HEK293 (cell line): ENCODE measurements at regions not wholly inside any gene's neighbourhood (a gene's known extent, or its start where the extent isn't known, plus 50 kb on each side); places are given as distances from the start of the nearest gene placed in this dataset.

ENCODE experiments used
- CTCF ChIA-PET: fragments of 350-600 bp; formaldehyde crosslinking; extraction: SDS; loops from one replicate; lab custom pipeline; 2021; ENCODE audit warnings: antibody characterized with exemption; lab: Yijun Ruan, JAX
- POLR2A ChIA-PET: fragments of 300-600 bp; formaldehyde crosslinking; extraction: SDS; loops from one replicate; lab custom pipeline; 2020; ENCODE audit warnings: antibody characterized with exemption, inconsistent platforms; lab: Yijun Ruan, JAX
- H3K27ac ChIP-seq: fragments of 200-500 bp; sonication (Bioruptor generic); 2 replicates; pipeline ENCODE4 v1.5.1; 2014; ENCODE audit warnings: low read depth, low read length, control low read depth, inconsistent platforms; ENCODE audit errors: extremely low read depth
- H3K36me3 ChIP-seq, 2 experiments: fragments of 200-500 bp in 1 of 2; sonication (Bioruptor generic) in 1 of 2; 1 replicate in 1 of 2; 2 replicates in 1 of 2; pipeline ENCODE4 v1.5.1; 2014 to 2017; ENCODE audit warnings: inconsistent platforms in 2 of 2, low read length in 2 of 2; ENCODE audit not compliant: control insufficient read depth in 2 of 2, insufficient read depth in 1 of 2
- H3K4me1 ChIP-seq: fragments of 200-500 bp; sonication (Bioruptor generic); 2 replicates; pipeline ENCODE4 v1.5.1; 2014; ENCODE audit warnings: mild to moderate bottlenecking, low read length, inconsistent platforms; ENCODE audit not compliant: control insufficient read depth, insufficient read depth
- H3K4me3 ChIP-seq: 2 replicates; pipeline ENCODE4 v1.5.1; 2011; ENCODE audit warnings: low read depth, mild to moderate bottlenecking, control low read depth, low read length, moderate library complexity
- H3K9me3 ChIP-seq: fragments of 200-500 bp; sonication (Bioruptor generic); 2 replicates; pipeline ENCODE4 v1.5.1; 2014; ENCODE audit warnings: low read depth, low read length, inconsistent platforms; ENCODE audit not compliant: control insufficient read depth, insufficient read depth
- GLI4 ChIP-seq: fragments of 450-650 bp; formaldehyde crosslinking; IDR thresholded peaks from 2 replicates; pipeline ENCODE4 v1.5.1; 2016; ENCODE audit warnings: missing biosample characterization, missing genetic modification characterization
- HOXA7 ChIP-seq: sonication (generic); formaldehyde crosslinking; IDR thresholded peaks from 2 replicates; pipeline ENCODE4 v1.8.1; 2022; ENCODE audit warnings: missing genetic modification reagents, borderline replicate concordance
- OSR2 ChIP-seq: fragments of 450-650 bp; formaldehyde crosslinking; IDR thresholded peaks from 2 replicates; pipeline ENCODE4 v1.5.1; 2016; ENCODE audit warnings: missing biosample characterization, missing genetic modification characterization
- PBX3 ChIP-seq: sonication (generic); formaldehyde crosslinking; IDR thresholded peaks from 2 replicates; pipeline ENCODE4 v1.8.1; 2022; ENCODE audit warnings: mild to moderate bottlenecking, moderate library complexity, missing genetic modification reagents
- SETDB1 ChIP-seq: IDR thresholded peaks from one replicate; pipeline ENCODE4 v1.6.1; 2017; ENCODE audit warnings: mild to moderate bottlenecking, low read length, moderate library complexity, mixed read lengths; ENCODE audit not compliant: insufficient read length
- TRIM28 ChIP-seq: IDR thresholded peaks from 2 replicates; pipeline ENCODE4 v1.6.1; 2011; ENCODE audit warnings: low read length, control low read depth, borderline replicate concordance
- WT1 ChIP-seq: fragments of 450-650 bp; formaldehyde crosslinking; IDR thresholded peaks from 2 replicates; pipeline ENCODE4 v1.5.1; 2016; ENCODE audit warnings: missing biosample characterization, missing genetic modification characterization
- YY1 ChIP-seq: fragments of 450-650 bp; formaldehyde crosslinking; IDR thresholded peaks from 2 replicates; pipeline ENCODE4 v1.5.1; 2018; ENCODE audit warnings: missing biosample characterization, missing genetic modification characterization
- ZBTB8A ChIP-seq: fragments of 450-650 bp; formaldehyde crosslinking; IDR thresholded peaks from 2 replicates; pipeline ENCODE4 v1.5.1; 2016; ENCODE audit warnings: missing biosample characterization, missing genetic modification characterization
- ZEB2 ChIP-seq: fragments of 450-650 bp; formaldehyde crosslinking; IDR thresholded peaks from 2 replicates; pipeline ENCODE4 v1.5.1; 2016; ENCODE audit warnings: missing biosample characterization, missing genetic modification characterization
- ZNF184 ChIP-seq: fragments of 450-650 bp; IDR thresholded peaks from 2 replicates; pipeline ENCODE4 v1.5.1; 2018; ENCODE audit warnings: missing biosample characterization, mild to moderate bottlenecking, missing genetic modification characterization
- ZNF24 ChIP-seq: fragments of 450-650 bp; formaldehyde crosslinking; IDR thresholded peaks from 2 replicates; pipeline ENCODE4 v1.5.1; 2016; ENCODE audit warnings: missing biosample characterization, missing genetic modification characterization
- ZNF26 ChIP-seq: fragments of 450-650 bp; formaldehyde crosslinking; IDR thresholded peaks from 2 replicates; pipeline ENCODE4 v1.5.1; 2016; ENCODE audit warnings: missing biosample characterization, missing genetic modification characterization
- ZNF530 ChIP-seq: fragments of 450-650 bp; formaldehyde crosslinking; IDR thresholded peaks from 2 replicates; pipeline ENCODE4 v1.5.1; 2016; ENCODE audit warnings: low read depth, missing biosample characterization, missing genetic modification characterization
- ZNF585B ChIP-seq: fragments of 450-650 bp; formaldehyde crosslinking; IDR thresholded peaks from 2 replicates; pipeline ENCODE4 v1.5.1; 2016; ENCODE audit warnings: missing biosample characterization, missing genetic modification characterization
- ZNF626 ChIP-seq: fragments of 450-650 bp; sonication (Bioruptor Pico); formaldehyde crosslinking; IDR thresholded peaks from 2 replicates; pipeline ENCODE4 v1.5.1; 2018; ENCODE audit warnings: missing biosample characterization, missing genetic modification characterization, inconsistent platforms
- ZNF704 ChIP-seq: fragments of 450-650 bp; formaldehyde crosslinking; IDR thresholded peaks from 2 replicates; pipeline ENCODE4 v1.5.1; 2016; ENCODE audit warnings: missing biosample characterization, missing genetic modification characterization
- ZNF777 ChIP-seq: fragments of 450-650 bp; formaldehyde crosslinking; IDR thresholded peaks from 2 replicates; pipeline ENCODE4 v1.5.1; 2017; ENCODE audit warnings: missing biosample characterization, missing genetic modification characterization, borderline replicate concordance
- ZSCAN5A ChIP-seq: fragments of 450-650 bp; formaldehyde crosslinking; IDR thresholded peaks from 2 replicates; pipeline ENCODE4 v1.5.1; 2016; ENCODE audit warnings: missing biosample characterization, missing genetic modification characterization
- TF ChIP-seq, protein P1 (sequence below): fragments of 450-650 bp; formaldehyde crosslinking; IDR thresholded peaks from 2 replicates; pipeline ENCODE4 v1.5.1; 2016; ENCODE audit warnings: missing biosample characterization, missing genetic modification characterization
- TF ChIP-seq, protein P2 (sequence below): fragments of 450-650 bp; formaldehyde crosslinking; IDR thresholded peaks from 2 replicates; pipeline ENCODE4 v1.5.1; 2016; ENCODE audit warnings: missing biosample characterization, missing genetic modification characterization, borderline replicate concordance

- H3K9me3 ChIP-seq, result no peaks in the 10 kb centered on the region
Measured at GRCh38 chr21:16678429-16679160, 834.2 kb upstream of the CXADR start.

DNA sequence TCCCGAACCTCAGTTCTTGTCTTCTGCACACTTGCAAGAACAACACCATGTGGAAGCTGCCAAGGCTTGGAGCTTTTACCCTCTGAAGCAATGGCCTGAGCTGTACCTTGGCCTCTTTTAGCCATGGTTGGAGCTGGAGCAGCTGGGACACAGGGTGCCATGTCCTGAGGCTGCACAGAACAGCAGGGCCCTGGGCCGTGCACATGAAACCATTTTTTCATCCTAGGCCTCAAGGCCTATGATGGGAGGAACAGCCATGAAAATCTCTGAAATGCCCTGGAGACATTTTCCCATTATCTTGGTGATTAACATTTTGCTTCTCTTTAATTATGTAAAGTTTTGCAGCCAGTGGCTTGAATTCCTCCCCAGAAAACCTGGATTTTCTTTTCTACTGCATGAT is 817.8 kb upstream of the CXADR start:
- H3K27ac ChIP-seq, result no peak overlapping the region
- ChIA-PET POLR2A (no interaction called here), CTCF (no interaction called here)
- no peaks in the 10 kb centered on the region for H3K36me3 ChIP-seq
- H3K9me3 ChIP-seq, result no peaks in the 10 kb centered on the region
- H3K4me1 ChIP-seq, result no peaks in the 10 kb centered on the region
- no peak overlapping the region for H3K4me3 ChIP-seq
- TF ChIP-seq ZNF26 (no peak), TRIM28 (peak; percentile 80; the same call in 1 of the 2 replicates), ZNF585B (tag by site-specific recombination) (peak; percentile 81), GLI4 (no peak), SETDB1 (peak; percentile 48)
- TF ChIP-seq, all 188 proteins: peak for 3

More at GRCh38 chr21:16678429-16679160, 834.2 kb upstream of the CXADR start:
- H3K36me3 ChIP-seq, result no peaks in the 10 kb centered on the region
- 0 out of 2 replicates have a peak, but pooled peaks cover 3% of the 10 kb centered on the region for H3K4me1 ChIP-seq
- ChIA-PET CTCF (no interaction called here), POLR2A (no interaction called here)
- no peak overlapping the region for H3K4me3 ChIP-seq
- H3K27ac ChIP-seq, result no peak overlapping the region
- no peak for TF ChIP-seq ZNF704
- TF ChIP-seq, protein P1, sequence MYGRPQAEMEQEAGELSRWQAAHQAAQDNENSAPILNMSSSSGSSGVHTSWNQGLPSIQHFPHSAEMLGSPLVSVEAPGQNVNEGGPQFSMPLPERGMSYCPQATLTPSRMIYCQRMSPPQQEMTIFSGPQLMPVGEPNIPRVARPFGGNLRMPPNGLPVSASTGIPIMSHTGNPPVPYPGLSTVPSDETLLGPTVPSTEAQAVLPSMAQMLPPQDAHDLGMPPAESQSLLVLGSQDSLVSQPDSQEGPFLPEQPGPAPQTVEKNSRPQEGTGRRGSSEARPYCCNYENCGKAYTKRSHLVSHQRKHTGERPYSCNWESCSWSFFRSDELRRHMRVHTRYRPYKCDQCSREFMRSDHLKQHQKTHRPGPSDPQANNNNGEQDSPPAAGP, result no peak
- TF ChIP-seq ZEB2 (tag by site-specific recombination), result no peak
- TF ChIP-seq TRIM28, result no peak
- no peak for TF ChIP-seq ZNF777
- no peak for TF ChIP-seq HOXA7 (CRISPR knock-in tag)
- no peak for TF ChIP-seq YY1
- TF ChIP-seq PBX3 (CRISPR knock-in tag), result no peak

- CTCF ChIA-PET, result no interaction called here
- Histone ChIP-seq H3K4me3 (no peak overlapping the region), H3K4me1 (no peaks in the 10 kb centered on the region), H3K27ac (no peak overlapping the region), H3K9me3 (no peaks in the 10 kb centered on the region), H3K36me3 (no peaks in the 10 kb centered on the region)
- POLR2A ChIA-PET, result no interaction called here
- no peak for TF ChIP-seq ZNF626 (tag by site-specific recombination)
- no peak for TF ChIP-seq ZNF184
- TF ChIP-seq WT1 (tag by site-specific recombination), result no peak
- no peak for TF ChIP-seq ZNF24
- no peak for TF ChIP-seq ZSCAN5A (tag by site-specific recombination)
- no peak for TF ChIP-seq ZBTB8A
- TF ChIP-seq ZNF530 (tag by site-specific recombination), result no peak
- TF ChIP-seq OSR2 (tag by site-specific recombination), result no peak
- TF ChIP-seq, protein P2, sequence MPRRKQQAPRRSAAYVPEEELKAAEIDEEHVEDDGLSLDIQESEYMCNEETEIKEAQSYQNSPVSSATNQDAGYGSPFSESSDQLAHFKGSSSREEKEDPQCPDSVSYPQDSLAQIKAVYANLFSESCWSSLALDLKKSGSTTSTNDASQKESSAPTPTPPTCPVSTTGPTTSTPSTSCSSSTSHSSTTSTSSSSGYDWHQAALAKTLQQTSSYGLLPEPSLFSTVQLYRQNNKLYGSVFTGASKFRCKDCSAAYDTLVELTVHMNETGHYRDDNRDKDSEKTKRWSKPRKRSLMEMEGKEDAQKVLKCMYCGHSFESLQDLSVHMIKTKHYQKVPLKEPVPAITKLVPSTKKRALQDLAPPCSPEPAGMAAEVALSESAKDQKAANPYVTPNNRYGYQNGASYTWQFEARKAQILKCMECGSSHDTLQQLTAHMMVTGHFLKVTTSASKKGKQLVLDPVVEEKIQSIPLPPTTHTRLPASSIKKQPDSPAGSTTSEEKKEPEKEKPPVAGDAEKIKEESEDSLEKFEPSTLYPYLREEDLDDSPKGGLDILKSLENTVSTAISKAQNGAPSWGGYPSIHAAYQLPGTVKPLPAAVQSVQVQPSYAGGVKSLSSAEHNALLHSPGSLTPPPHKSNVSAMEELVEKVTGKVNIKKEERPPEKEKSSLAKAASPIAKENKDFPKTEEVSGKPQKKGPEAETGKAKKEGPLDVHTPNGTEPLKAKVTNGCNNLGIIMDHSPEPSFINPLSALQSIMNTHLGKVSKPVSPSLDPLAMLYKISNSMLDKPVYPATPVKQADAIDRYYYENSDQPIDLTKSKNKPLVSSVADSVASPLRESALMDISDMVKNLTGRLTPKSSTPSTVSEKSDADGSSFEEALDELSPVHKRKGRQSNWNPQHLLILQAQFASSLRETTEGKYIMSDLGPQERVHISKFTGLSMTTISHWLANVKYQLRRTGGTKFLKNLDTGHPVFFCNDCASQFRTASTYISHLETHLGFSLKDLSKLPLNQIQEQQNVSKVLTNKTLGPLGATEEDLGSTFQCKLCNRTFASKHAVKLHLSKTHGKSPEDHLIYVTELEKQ, result no peak
Measured at GRCh38 chr21:16707274-16707673, 805.6 kb upstream of the CXADR start.
